GM21423 (cell line): ENCODE measurements at regions not wholly inside any gene's neighbourhood (a gene's known extent, or its start where the extent isn't known, plus 50 kb on each side); places are given as distances from the start of the nearest gene placed in this dataset.

Experiments used
- ATAC-seq: cut with Tn5 transposase; IDR thresholded peaks from one replicate; pipeline ENCODE4 v1.9.1; 2021; ENCODE audit warnings: mild to moderate bottlenecking, moderate library complexity; ENCODE audit not compliant: unreplicated experiment

DNA sequence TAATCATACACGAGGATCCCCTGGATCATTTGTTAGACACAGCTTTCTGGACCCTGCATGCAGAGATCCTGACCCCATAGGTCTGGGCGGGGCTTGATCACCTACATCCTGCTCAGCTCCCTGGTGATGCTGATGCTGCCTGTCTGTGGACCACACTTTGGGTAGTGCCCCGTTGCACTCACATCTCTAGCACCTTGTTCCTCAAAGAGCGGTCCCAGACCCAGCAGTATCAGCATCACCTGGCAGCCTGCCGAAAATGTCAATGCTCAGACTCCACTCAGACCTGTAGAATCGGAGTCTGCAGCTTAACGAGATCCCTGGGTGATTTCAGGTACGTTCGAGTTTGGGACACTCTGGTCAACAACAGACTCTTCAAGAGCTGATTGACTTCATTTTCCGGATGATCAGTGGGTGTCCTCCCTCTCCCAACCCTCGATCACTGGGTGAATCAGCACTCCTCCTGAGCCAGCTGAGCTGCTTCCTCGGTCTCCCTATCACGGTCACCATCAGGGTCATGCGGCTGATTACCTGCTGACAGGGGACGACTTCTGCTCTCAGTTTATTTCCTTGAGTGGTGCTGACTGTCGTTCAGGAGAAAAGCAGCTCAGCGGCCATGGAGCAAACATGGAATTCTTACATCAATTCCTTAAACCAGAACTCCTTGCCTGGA lies 150.6 kb upstream of the RAB12 start:
- no peak for ATAC-seq

DNA sequence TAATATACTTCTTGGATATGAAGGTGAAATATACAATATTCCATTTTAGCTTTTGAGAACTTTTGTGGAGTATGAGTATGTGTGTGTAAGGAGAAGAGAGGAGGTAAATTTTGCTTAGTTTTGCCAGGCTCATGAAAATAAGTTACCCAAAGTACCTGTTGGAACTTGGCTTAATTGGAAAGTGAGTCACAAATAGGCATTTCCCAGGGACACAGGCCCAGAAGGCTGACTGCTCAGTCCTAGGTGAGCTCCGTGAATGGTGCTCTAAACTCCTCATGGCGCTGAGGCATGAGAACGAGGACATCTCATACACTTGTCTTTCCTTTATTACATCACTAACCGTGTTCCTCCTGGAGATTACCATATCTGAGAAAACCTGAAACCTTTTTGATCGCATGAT lies 148.5 kb upstream of the RAB12 start:
- no peak for ATAC-seq

DNA sequence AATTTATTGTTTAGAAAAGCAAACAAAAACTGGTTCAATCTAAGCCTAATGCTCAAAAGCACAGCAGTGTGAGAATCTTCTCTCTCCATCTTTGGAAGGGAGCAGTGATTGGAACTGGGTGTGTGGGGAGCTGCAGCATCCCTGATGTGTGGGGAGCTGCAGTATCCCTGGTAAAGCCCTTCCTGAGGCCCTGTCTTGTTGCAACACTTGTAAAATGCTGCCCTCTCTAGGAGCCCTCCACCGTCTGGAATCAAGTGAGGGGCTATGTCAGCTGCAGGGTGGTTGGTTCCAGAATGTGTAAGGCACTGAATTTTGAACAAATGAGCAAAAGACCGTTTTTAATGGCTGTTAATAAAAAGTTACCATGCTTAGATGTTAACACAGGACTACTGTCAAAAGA lies 147.7 kb upstream of the RAB12 start:
- ATAC-seq: no peak

DNA sequence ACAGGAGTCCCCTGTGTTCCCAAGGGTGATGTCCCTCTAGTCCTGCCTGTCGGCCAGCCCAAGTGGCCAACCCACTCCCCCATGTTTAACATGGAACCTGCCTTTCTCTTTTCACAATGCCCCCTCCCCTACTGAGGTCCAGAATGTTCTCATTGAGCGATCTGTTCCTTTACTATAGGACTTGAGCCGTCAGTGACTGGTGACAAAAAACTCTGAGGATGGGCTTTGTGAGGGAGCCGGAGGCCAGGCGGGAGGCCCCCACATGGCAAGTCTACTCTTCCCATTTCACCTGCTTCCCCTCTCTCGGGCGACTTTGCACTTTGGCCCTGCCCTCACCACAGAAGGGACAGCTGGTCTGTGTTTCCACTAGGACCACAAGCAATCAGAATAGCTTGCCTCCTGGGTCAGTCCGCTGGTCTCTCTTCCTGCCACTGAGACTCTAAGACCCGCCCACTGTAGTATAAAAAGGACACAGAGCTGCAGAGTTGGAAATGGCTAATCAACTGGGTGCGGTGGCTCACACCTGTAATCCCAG lies 146.5 kb upstream of the RAB12 start:
- no peak for ATAC-seq

DNA sequence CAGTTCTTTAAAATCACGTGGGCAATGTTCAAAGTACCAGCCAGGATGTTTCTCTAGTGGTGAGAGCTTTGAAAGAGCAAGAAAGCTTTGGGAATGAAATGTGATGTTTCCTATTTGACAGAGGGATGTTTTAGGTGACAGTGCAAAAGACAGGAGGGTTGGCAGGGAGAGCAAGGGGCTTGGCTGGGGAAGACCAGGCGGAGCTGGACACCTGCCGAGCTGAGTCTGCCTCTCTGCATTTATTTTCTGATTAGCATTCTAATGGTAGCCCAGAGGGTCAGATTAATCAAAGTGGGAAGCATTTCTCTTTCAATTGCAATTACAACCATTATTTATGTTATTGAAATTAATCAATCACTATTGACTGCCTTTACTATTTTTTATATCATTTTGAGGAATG lies 145.4 kb upstream of the RAB12 start:
- ATAC-seq: no peak

DNA sequence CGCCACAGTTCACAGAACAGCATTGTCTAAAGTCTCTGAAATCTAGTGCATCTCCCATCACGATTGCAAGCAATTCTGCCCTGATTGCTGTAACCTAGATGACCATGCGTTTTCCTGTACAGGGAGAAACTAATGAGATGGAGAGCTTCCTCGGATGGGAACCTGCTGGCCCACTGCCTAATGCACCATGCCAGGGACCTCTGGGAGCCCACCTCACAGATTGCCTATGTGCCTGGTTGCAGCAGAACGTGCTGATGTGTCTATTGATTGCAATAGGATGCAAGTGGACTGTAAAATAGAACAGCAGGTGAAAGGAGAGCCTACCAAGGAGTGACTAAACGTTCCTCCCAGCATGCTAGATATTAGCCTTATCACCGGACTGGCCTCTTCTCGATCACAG lies 141.0 kb upstream of the RAB12 start:
- no peak for ATAC-seq

DNA sequence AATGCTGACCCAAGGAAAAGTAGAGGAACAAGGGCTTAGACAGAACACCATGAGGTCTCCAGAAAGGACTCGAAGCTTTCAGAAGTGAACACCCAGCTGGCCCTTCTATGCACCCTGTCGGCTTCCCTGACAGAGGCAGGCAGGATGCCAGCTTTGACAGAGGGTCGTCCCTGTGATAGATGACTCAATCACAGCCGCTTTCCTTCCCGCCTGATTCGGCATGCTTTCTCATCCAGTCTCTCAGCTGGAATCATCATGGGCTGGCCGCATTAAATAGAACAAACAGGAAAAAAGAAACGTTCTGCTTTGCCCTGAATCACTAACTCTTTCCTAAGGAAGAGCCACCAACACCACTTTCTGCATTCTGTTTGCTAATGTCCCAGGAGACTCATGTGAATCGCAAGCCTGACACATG lies 140.3 kb upstream of the RAB12 start:
- ATAC-seq: no peak

DNA sequence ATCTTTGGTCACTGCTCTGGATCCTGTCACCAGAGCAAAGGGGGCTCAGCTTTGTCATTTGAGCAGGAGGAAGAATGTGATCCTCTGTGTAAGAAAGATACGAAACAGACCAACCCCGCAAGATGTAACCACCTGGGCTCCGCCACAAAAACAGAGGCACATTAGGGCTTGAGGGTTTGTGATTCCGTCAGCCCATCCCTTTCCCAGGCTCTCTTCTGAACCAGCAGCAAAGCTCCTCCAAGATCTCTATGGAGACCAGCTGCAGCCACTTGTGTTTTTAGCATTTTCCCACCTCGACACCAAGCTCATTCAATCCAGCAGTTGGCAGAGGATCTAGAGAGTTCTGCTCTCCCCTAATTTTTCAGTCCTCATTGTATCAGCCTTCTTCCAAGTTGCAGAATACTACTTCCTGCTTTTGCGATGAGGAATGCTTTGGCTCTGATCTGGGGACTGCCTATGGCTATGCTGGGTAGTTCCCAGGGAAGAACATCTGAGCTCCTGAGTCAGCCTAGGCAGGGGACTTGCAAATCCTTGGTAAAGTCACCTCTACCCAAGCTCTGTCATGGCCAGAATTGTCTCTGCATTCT lies 139.6 kb upstream of the RAB12 start:
- ATAC-seq: no peak

DNA sequence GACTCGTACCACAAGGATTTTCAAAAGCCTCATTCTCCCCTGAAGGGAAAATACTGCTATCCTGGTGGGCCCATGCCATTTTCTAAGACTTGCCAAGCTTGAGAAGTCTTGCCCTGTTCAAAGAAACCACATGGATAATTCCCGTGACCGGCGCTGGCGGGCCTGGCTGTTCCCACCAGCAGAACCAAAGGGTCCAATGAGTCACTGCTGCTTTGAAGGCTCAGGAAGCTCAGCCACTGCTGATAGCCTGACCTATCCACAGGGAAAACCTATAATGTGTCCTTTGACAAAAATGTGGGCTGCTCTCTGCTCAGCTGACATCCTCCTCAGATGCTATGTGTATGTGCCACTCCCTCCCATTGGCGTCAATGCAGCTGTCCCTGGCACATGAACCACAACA lies 137.9 kb upstream of the RAB12 start:
- no peak for ATAC-seq

DNA sequence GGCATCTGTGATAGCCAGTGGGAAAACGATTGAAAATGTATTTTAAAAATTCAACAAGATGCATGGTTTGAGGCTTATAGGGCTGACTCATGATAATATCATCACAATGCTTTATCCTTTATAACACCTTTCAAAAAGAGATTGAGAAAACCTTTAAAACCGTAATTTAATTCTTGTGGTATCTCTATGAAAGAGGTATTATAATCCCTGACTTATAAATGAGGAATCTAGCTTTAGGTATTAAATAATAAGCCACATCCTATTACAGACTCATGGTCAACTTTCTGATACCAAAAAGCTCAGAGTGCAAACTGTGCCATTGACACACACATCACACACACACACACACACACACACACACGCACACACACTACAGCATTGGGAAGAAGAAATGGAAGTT lies 134.6 kb upstream of the RAB12 start:
- no peak for ATAC-seq

DNA sequence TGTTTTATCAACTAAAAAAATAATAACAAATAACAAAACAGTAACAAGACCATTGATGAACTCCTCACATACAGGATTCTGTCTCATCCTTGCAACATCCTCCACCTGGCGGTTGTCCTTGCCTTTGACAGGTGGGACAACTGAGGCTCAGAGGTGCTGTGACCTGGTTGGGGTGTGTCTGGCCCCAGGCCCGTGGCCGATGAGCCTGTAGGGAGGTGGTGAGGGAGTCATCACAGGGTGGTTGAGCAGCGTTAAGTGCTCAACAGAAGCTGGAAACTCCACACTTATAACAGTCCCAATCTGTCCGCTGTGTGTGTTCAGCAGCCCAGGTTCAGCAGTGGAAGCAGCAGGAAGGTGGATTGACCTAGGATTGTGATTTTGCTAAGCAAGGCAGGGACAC lies 131.6 kb upstream of the RAB12 start:
- no peak for ATAC-seq

DNA sequence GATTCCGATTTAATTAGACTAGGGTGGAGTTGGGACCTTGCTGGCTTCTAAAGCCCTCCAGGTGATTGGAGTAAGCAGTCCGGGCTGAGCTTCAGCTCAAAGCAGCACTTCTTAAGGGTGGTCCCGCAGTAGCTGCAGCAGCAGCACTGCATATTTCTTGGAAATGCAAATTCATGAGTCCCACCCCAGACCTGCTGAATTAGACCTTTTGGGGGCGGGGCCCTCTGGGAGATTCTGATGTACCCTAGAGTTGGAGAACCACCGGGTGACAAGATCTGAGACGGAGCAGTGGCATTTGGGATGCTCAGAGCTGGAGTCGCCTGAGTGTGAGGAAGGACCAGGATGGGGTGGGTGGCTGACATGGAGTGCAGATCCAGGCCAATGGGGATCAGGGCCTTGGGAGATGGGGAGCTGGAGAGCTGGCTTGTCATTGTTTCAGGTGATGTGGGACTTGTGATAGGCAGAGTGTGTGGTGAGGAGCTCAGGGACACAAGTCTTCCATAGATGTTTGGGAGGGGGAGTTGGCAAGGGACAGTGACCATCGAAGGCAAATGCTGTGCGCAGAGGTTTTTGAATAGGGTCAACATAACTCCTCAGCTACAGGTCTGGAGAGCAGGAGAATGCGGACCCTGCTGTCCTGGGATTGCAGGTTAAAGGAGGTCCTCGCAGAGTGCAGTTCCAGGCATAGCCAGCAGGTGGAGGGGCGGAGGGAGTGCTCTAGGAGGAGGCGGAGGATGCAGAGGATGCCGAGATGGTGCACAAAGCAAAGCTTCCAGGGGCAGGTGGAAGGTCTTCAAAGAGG lies 130.9 kb upstream of the RAB12 start:
- ATAC-seq: peak; percentile 82

DNA sequence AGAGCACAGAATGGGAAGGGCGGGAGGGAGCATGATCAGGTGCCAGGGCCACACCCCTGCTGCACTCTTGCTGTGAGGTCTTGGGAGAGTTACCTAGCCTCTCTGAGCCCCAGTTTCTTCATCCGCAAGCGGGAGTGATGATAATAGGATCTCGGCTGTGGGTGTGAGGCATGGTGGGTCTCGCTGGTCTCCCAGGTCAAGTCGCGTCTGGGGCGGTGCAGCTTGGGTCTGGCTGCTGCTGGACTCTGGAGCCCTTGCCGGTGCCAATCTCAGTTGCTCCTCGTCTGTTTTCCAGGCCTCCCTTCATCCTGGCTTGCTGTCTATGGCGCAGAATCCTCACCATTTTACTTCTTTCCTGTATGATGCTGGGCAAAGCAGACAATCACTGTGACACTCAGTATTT lies 130.3 kb upstream of the RAB12 start:
- no peak for ATAC-seq

DNA sequence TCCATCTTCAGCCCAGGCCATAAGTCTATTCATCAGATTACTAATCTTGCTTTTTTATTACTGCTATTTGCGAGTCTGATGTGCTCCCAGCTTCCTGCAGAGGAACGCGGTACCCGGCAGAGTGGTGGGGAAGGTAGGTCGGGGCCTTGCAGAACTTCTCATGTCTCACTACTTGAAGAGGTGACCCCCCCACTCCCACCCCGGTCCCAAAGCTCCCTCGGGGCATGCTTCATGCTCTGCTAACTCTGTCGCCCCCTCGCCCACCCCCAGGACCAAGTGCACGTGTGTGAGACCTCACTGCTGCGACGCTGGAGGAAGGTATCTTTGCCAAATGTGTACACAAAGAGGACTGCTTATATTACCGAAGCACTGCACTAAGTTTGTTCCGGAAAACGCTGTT lies 129.4 kb upstream of the RAB12 start:
- no peak for ATAC-seq

DNA sequence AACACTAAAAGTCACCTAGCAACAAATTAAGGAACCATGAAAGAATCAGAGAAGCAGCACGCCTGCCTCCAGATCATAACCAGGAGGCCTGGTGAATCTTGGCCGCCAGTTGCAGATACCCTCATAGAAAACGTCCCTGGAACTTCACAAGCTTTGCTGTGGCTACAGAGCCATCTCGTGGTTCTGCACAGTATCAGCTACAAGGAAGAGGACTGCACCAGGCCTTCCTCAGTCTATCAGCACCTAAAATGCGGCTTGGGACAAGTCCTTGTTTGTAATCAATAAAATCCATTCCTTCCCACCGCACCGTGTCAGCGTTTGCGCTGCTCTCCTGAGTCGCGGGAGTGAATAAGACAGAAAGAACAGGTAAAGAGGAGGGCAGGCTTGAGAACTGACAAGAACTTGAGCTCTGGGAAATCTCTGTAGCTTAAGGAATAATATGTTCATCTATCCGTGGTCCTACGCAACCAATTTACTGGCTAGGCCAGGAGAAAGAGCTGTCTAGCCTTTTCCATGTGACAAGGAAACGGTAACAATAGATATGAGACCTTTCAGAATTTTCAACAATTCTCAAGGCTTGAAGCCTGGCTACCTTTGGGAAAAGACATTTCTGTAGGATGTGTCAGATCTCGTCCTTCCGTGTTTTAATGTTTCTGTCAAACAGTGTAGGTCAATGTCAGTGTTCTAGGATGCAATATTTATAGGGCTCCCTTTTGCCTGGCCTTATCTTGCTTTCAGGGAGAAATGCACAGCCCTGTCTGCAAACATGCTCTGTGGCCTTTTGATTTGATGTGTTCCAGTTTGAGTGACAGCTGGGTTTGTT lies 128.5 kb upstream of the RAB12 start:
- no peak for ATAC-seq

DNA sequence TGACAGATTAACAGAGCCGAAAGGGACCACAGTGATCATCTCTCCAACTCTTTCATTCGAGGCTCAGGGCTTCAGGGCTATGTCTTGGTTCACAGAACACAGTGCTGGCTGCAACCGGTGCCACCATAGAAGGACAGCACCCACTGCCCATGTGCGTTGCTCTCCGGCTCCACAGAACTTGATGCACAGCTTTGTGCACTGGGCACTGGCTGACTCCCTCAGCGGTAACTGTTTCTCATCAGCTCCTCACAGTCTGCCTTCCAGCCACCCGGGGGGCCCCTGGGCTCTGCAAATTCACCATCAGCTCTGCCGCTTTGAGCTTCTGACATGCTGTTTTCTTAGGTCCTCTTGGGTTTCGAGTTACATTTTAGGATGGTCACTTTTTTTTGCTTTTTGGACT lies 124.3 kb upstream of the RAB12 start:
- ATAC-seq: no peak

DNA sequence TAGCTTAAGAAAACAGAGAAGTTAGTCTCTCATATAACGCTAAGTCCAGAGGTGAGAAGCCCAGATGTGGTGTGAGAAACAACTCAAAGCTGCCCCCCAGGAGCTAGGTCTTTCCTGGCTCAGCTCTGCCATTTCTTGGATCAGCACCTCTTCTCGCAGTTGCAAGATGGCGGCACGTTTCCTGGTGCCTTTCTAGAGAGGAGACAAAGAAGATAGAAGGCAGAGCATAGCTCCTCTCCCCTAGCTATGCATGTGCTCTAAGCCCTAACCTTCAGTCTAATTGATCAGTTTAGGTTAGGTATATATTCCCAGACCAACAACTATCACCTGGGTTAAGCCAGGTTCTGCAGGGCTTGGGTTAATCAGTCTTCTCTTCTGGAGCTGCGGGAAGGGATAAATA lies 119.5 kb upstream of the RAB12 start:
- no peak for ATAC-seq

DNA sequence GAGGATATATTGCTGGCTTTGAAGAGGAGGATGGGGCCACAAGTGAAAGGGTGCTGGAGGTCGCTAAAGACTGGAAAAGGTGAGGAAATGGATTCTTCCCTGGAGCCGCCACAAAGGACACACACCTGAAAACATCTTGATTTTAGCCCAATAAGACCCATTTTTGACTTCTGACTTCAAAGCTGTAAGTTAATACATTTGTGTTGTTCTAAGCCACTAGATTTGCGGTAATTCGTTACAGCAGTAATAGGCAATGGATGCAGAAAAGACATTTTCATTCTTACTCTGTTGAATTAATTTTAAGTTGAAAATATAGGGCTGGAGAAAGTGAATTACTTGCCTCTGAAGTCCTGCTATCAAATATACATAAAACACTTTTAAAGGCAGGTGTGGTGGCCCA lies 117.7 kb upstream of the RAB12 start:
- ATAC-seq: no peak

DNA sequence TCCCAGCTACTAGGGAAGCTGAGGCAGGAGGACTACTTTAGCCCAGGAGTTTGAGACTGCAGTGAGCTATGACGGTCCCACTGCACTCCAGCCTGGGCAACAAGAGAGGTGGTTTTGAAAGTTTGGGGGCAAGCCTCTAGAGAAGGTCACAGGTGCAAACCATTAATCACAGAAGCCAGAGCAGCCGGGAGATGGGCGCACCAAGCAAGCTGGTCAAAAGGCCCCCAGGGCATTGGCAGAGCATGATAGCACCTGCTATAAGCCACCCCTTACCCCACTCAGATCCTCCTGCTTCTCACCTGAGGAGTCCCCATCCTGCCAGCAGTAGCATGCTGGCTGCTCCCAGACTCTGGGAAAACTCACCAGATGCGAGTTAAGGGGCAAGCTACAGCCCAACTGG lies 116.1 kb upstream of the RAB12 start:
- ATAC-seq: no peak

DNA sequence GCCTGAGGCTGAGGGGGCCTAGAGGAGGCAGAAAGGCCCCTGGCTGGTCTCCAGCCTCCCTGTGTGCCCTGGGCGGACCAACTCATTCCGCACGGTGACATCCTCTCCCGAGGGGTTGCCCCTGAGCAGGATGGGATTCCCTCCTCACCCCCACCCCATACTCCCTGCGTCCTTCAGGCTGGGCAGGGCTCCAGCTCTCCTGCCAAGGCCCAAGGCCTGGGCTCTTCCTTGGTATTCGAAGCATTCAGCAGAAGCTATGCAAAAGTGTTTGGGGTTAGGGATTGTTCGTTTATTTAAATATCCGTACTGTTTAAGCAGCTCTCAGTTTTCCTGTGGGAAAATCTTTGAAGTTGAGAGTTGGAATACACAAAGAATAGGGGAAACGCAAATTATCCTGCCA lies 113.1 kb upstream of the RAB12 start:
- no peak for ATAC-seq

DNA sequence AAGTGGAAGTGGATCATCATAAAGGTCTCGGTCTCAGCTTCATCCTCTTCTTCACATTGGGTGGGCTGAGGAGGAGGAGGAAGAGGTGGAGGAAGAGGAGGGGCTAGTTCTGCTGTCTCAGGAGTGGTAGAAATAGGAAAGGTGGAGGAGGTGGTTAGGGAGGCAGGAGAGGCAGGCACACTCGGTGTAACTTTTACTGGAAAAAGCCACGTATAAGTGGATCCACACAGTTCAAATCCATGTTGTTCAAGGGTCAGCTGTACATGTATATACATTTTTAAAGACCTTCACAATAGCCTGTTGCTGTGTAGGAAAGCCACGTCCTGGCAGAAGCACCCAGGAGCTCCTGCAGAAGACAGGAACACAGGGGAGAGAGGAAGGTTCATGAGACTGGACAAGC lies 110.3 kb upstream of the RAB12 start:
- no peak for ATAC-seq
